Mesendoderm (in vitro differentiated cells): ENCODE measurements at regions not wholly inside any gene's neighbourhood (a gene's known extent, or its start where the extent isn't known, plus 50 kb on each side); places are given as distances from the start of the nearest gene placed in this dataset.

ENCODE experiments used
- DNase-seq: peaks from one replicate; pipeline ENCODE4 v3.0.0; 2013
- H2AK5ac ChIP-seq: 2 replicates; pipeline ENCODE4 v1.6.1; 2013; ENCODE audit warnings: low read length, inconsistent platforms
- H2BK120ac ChIP-seq: 2 replicates; pipeline ENCODE4 v1.6.1; 2013; ENCODE audit warnings: low read depth, mild to moderate bottlenecking, low read length, moderate library complexity, mixed read lengths
- H2BK15ac ChIP-seq: replicated peaks from 2 replicates; pipeline ENCODE4 v1.6.1; 2013; ENCODE audit warnings: low read depth, mild to moderate bottlenecking, moderate library complexity
- H2BK5ac ChIP-seq: 2 replicates; pipeline ENCODE4 v1.6.1; 2013; ENCODE audit warnings: low read length, inconsistent platforms
- H3K18ac ChIP-seq: 2 replicates; pipeline ENCODE4 v1.6.1; 2013; ENCODE audit warnings: mild to moderate bottlenecking, low read length, mixed read lengths
- H3K23ac ChIP-seq: one replicate; pipeline ENCODE4 v1.6.1; 2013; ENCODE audit warnings: low read length
- H3K27ac ChIP-seq: 2 replicates; pipeline ENCODE4 v1.5.1; 2013; ENCODE audit warnings: low read depth, mild to moderate bottlenecking, inconsistent platforms, low read length, moderate library complexity
- H3K27me3 ChIP-seq: 2 replicates; pipeline ENCODE4 v1.6.1; 2013; ENCODE audit warnings: low read length, control low read depth, mild to moderate bottlenecking, inconsistent platforms; ENCODE audit not compliant: insufficient read depth, poor library complexity
- H3K36me3 ChIP-seq: 2 replicates; pipeline ENCODE4 v1.6.1; 2013; ENCODE audit warnings: low read length, inconsistent platforms; ENCODE audit not compliant: control insufficient read depth, insufficient read depth
- H3K4ac ChIP-seq: one replicate; pipeline ENCODE4 v1.6.1; 2013; ENCODE audit warnings: low read depth, mild to moderate bottlenecking, low read length, moderate library complexity
- H3K4me1 ChIP-seq: 2 replicates; pipeline ENCODE4 v1.6.1; 2013; ENCODE audit warnings: low read depth, low read length, inconsistent platforms; ENCODE audit not compliant: control insufficient read depth
- H3K4me2 ChIP-seq: 2 replicates; pipeline ENCODE4 v1.6.1; 2013; ENCODE audit warnings: low read length
- H3K4me3 ChIP-seq: 2 replicates; pipeline ENCODE4 v1.5.1; 2013; ENCODE audit warnings: mild to moderate bottlenecking, low read length
- H3K56ac ChIP-seq: one replicate; pipeline ENCODE4 v1.6.1; 2013; ENCODE audit warnings: low read length
- H3K79me1 ChIP-seq: 2 replicates; pipeline ENCODE4 v1.6.1; 2013; ENCODE audit warnings: low read length, inconsistent platforms
- H3K79me2 ChIP-seq: 2 replicates; pipeline ENCODE4 v1.6.1; 2013; ENCODE audit warnings: mild to moderate bottlenecking, low read length; ENCODE audit not compliant: control insufficient read depth, insufficient read depth
- H3K9ac ChIP-seq: 2 replicates; pipeline ENCODE4 v1.6.1; 2013; ENCODE audit warnings: low read length, inconsistent platforms
- H4K5ac ChIP-seq: one replicate; pipeline ENCODE4 v1.6.1; 2013; ENCODE audit warnings: low read length
- H4K8ac ChIP-seq: one replicate; pipeline ENCODE4 v1.6.1; 2013; ENCODE audit warnings: low read depth, mild to moderate bottlenecking, control low read depth, low read length, moderate library complexity
- WGBS: extraction: QIAGEN DNeasy Blood & Tissue Kit; methylation state at CpG from one replicate; pipeline ENCODE4 v1.1.7; 2013; ENCODE audit warnings: low lambda C conversion rate, missing lambda C conversion rate; ENCODE audit not compliant: insufficient coverage; ENCODE audit errors: extremely low coverage; 5-methylcytosine and 5-hydroxymethylcytosine counted together

- Histone ChIP-seq H3K4me3 (no peak overlapping the region), H3K36me3 (no peaks in the 10 kb centered on the region), H3K4me2 (no peak overlapping the region), H3K56ac (no peak overlapping the region), H3K23ac (no peak overlapping the region), H2BK120ac (no peak overlapping the region), H3K18ac (no peak overlapping the region), H3K27ac (no peak overlapping the region), H3K27me3 (no peaks in the 10 kb centered on the region), H2BK5ac (no peak overlapping the region), H3K9ac (no peak overlapping the region), H4K5ac (no peak overlapping the region), H3K4me1 (no peaks in the 10 kb centered on the region), H4K8ac (no peak overlapping the region), H2AK5ac (no peak overlapping the region), H3K4ac (no peak overlapping the region), H3K79me1 (no peaks in the 10 kb centered on the region), H3K79me2 (no peaks in the 10 kb centered on the region), H2BK15ac (no peak overlapping the region)
- no CpG with 5 or more reads among the region's 1 CpG for WGBS
- DNase-seq: no peak
Measured at GRCh38 chr6:76135481-76135880, 63.0 kb upstream of the IMPG1 start.

GRCh38 chr6:76134651-76135050, 62.2 kb upstream of the IMPG1 start:
- H2BK15ac ChIP-seq: no peak overlapping the region
- no peak overlapping the region for H2BK120ac ChIP-seq
- H3K56ac ChIP-seq: no peak overlapping the region
- WGBS: no CpG with 5 or more reads among the region's 2 CpGs
- DNase-seq: no peak
- no peaks in the 10 kb centered on the region for H3K79me2 ChIP-seq
- no peaks in the 10 kb centered on the region for H3K4me1 ChIP-seq
- H3K18ac ChIP-seq: no peak overlapping the region
- H3K36me3 ChIP-seq: no peaks in the 10 kb centered on the region
- no peak overlapping the region for H2BK5ac ChIP-seq
- H3K23ac ChIP-seq: no peak overlapping the region
- H3K27ac ChIP-seq: no peak overlapping the region
- no peak overlapping the region for H3K4me3 ChIP-seq
- no peaks in the 10 kb centered on the region for H3K27me3 ChIP-seq
- H4K8ac ChIP-seq: no peak overlapping the region
- H3K79me1 ChIP-seq: no peaks in the 10 kb centered on the region
- no peak overlapping the region for H3K4me2 ChIP-seq
- H3K9ac ChIP-seq: no peak overlapping the region
- no peak overlapping the region for H3K4ac ChIP-seq
- H4K5ac ChIP-seq: no peak overlapping the region
- H2AK5ac ChIP-seq: no peak overlapping the region

GRCh38 chr6:76124018-76124417, 51.6 kb upstream of the IMPG1 start:
- no peak overlapping the region for H2BK120ac ChIP-seq
- no peak overlapping the region for H3K4me3 ChIP-seq
- WGBS: no CpG with 5 or more reads among the region's 1 CpG
- H3K4me1 ChIP-seq: peaks cover 3% of the 10 kb centered on the region
- H4K5ac ChIP-seq: no peak overlapping the region
- H3K56ac ChIP-seq: no peak overlapping the region
- H3K9ac ChIP-seq: no peak overlapping the region
- no peak overlapping the region for H3K23ac ChIP-seq
- no peak overlapping the region for H3K18ac ChIP-seq
- no peak for DNase-seq
- H3K79me1 ChIP-seq: no peaks in the 10 kb centered on the region
- no peak overlapping the region for H2AK5ac ChIP-seq
- H2BK15ac ChIP-seq: no peak overlapping the region
- no peak overlapping the region for H4K8ac ChIP-seq
- H3K4ac ChIP-seq: no peak overlapping the region
- H3K36me3 ChIP-seq: no peaks in the 10 kb centered on the region
- no peak overlapping the region for H3K27ac ChIP-seq
- H2BK5ac ChIP-seq: no peak overlapping the region
- H3K4me2 ChIP-seq: no peak overlapping the region
- H3K79me2 ChIP-seq: no peaks in the 10 kb centered on the region
- peaks cover 7% of the 10 kb centered on the region for H3K27me3 ChIP-seq
